Cardiac fibroblast (primary cell): ENCODE measurements at regions not wholly inside any gene's neighbourhood (a gene's known extent, or its start where the extent isn't known, plus 50 kb on each side); places are given as distances from the start of the nearest gene placed in this dataset.

ENCODE experiments used
- DNase-seq, 2 donors: peaks; one replicate each; pipeline versions ENCODE4 v3.0.0 to v3.0.0-alpha.2; 2010; ENCODE audit warnings: low read depth in 2 of 2
- H3K4me3 ChIP-seq, 2 donors: replicated peaks in 1 of 2; 1 replicate in 1 of 2; 2 replicates in 1 of 2; pipeline ENCODE4 v1.5.1; 2011; ENCODE audit warnings: low read depth in 2 of 2, low read length in 2 of 2, mild to moderate bottlenecking in 2 of 2, moderate library complexity in 1 of 2
- TF ChIP-seq, protein P1 (sequence below): IDR thresholded peaks from one replicate; pipeline ENCODE4 v1.5.1; 2011; ENCODE audit warnings: low read depth, mild to moderate bottlenecking, low read length, inconsistent platforms

GRCh38 chr14:98945611-98946570, 326.1 kb downstream of the BCL11B start:
- TF ChIP-seq, protein P1, sequence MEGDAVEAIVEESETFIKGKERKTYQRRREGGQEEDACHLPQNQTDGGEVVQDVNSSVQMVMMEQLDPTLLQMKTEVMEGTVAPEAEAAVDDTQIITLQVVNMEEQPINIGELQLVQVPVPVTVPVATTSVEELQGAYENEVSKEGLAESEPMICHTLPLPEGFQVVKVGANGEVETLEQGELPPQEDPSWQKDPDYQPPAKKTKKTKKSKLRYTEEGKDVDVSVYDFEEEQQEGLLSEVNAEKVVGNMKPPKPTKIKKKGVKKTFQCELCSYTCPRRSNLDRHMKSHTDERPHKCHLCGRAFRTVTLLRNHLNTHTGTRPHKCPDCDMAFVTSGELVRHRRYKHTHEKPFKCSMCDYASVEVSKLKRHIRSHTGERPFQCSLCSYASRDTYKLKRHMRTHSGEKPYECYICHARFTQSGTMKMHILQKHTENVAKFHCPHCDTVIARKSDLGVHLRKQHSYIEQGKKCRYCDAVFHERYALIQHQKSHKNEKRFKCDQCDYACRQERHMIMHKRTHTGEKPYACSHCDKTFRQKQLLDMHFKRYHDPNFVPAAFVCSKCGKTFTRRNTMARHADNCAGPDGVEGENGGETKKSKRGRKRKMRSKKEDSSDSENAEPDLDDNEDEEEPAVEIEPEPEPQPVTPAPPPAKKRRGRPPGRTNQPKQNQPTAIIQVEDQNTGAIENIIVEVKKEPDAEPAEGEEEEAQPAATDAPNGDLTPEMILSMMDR, result no peak
- no peak overlapping the region for H3K4me3 ChIP-seq
- DNase-seq, result no peak

GRCh38 chr14:98946940-98947339, 325.1 kb downstream of the BCL11B start:
- DNase-seq, result peak in 1 of 2 donors; percentile 48
- TF ChIP-seq, protein P1, result no peak
- H3K4me3 ChIP-seq, result no peak overlapping the region

DNA sequence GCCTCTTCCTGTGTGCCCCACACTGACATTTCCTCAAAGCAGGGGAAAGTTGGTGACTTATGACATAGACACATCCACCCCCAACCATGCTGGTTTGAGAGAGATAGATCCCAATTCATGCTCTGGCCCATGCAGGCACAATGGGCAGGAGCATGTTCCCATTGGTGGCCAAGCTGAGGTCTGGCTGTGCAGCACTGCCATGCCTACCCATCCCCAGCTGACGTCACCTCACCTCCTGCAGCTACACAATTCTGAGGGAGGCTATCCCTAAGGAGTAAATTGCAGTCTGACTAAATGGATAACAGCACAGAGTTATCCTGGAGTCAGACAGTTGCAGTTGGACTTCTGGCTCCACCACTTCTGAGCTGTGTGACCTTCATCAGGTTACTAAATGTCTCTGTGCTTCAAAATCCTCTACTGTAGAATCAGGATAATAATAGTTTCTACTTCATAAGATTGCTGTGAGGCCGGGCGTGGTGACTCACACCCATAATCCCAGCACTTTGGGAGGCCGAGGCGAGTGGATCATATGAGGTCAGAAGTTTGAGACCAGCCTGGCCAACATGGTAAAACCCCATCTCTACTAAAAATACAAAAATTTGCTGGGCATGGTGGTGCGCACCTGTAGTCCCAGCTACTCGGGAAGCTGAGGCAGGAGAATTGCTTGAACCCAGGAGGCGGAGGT, 323.9 kb downstream of the BCL11B start:
- TF ChIP-seq, protein P1, result no peak
- no peak overlapping the region for H3K4me3 ChIP-seq
- no peak for DNase-seq

DNA sequence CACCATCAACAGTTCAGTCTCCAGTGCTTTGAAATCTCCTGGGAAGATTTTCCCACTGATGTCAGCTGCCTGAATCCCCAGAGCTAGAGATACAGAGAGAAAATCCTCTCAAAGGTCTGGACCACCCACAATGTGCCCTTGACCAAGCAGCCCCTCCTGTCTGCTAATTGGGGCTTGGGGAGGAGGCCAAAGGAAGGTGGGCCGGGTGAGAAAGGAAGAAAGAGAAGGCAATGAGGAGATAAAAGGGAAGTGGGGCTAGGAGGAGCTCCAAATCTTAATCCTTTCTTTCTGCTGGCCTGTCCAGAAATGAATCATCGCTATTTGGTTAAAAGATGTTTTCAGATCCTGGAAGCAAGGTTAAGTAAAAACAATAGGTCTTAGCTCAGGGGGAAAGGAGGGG, 322.9 kb downstream of the BCL11B start:
- H3K4me3 ChIP-seq, result no peak overlapping the region
- DNase-seq, result no peak
- TF ChIP-seq, protein P1, result no peak

GRCh38 chr14:98949481-98950135, 322.4 kb downstream of the BCL11B start:
- TF ChIP-seq, protein P1, result no peak
- H3K4me3 ChIP-seq, result no peak overlapping the region
- DNase-seq, result no peak

DNA sequence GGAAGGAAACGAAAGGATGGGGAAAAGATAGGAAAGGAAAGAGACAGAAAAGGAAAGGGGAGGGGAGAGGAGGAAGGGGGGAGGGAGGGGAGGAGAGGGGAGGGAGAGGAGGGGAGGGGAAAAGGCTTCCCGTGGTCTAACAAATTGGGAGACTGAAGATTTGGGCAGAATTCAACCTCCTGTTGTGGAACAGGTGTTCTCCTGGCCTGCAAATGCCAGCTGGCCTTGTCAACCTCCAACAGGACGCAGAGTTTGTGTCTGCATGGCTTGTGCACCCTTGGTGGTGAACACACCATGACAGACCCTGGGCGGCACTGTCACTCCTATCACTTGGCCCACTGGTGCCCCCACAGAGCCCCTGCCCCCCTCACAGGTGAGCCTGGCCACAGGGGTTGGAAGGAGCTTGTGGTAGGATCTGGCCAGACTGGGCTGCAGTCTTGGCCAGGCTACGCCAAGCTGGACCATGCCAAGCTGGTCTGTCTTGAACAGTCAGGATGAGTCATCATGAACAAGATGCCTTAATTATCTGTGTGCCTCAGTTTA, 321.6 kb downstream of the BCL11B start:
- TF ChIP-seq, protein P1, result no peak
- no peak overlapping the region for H3K4me3 ChIP-seq
- no peak for DNase-seq
